GM12878 (cell line): ENCODE measurements at regions not wholly inside any gene's neighbourhood (a gene's known extent, or its start where the extent isn't known, plus 50 kb on each side); places are given as distances from the start of the nearest gene placed in this dataset.

Experiments
- ATAC-seq: fragments of 200-7000 bp; cut with Tn5 transposase; 3 replicates; pipeline ENCODE4 v1.9.1; 2020; ENCODE audit warnings: mild to moderate bottlenecking, moderate library complexity
- BruUV-seq: library from RNA; stranded (reverse); fragments of 400-500 nt; replicated peaks from 2 replicates; lab custom pipeline; 2021; lab: Mats Ljungman, UMichigan
- CTCF ChIA-PET: fragments of 300-600 bp; sonication (Branson Sonifier 250); formaldehyde crosslinking; extraction: SDS; loops from one replicate; lab custom pipeline; 2021; ENCODE audit warnings: inconsistent platforms; lab: Yijun Ruan, JAX
- POLR2A ChIA-PET: fragments of 350-600 bp; formaldehyde crosslinking; extraction: SDS; loops from one replicate; lab custom pipeline; 2021; ENCODE audit warnings: inconsistent platforms; lab: Charles Lee
- RAD21 ChIA-PET: fragments of 300-600 bp; sonication (Branson Sonifier 250); formaldehyde crosslinking; loops from one replicate; lab custom pipeline; 2023; ENCODE audit warnings: antibody characterized with exemption; ENCODE audit not compliant: unreplicated experiment; lab: Charles Lee
- SMC1A ChIA-PET: fragments of 300-600 bp; sonication (Branson Sonifier 250); formaldehyde crosslinking; loops from one replicate; lab custom pipeline; 2023; ENCODE audit not compliant: unreplicated experiment, uncharacterized antibody; lab: Charles Lee
- DNase-seq: peaks from one replicate; pipeline ENCODE4 v3.0.0-alpha.2; 2011; ENCODE audit warnings: low read depth, low spot score
- FAIRE-seq: peaks from 3 replicates; lab custom pipeline; 2011; peaks lifted over from hg19 to GRCh38; lab: Jason Lieb, UNC
- H2AFZ ChIP-seq: 2 replicates; pipeline ENCODE4 v1.6.0; 2011; ENCODE audit warnings: low read depth, low read length, control low read depth; ENCODE audit not compliant: control insufficient read depth
- H3K27ac ChIP-seq: 2 replicates; pipeline ENCODE4 v1.5.1; 2011; ENCODE audit warnings: control low read depth; ENCODE audit not compliant: control insufficient read depth, insufficient read depth
- H3K27me3 ChIP-seq, 2 experiments: replicated peaks in 1 of 2; 2 replicates each; pipeline versions ENCODE4 v1.6.0 to v1.6.1; 2011; ENCODE audit warnings: low read length in 1 of 2; ENCODE audit not compliant: control insufficient read depth in 2 of 2, insufficient read depth in 2 of 2
- H3K36me3 ChIP-seq, 2 experiments: 2 replicates each; pipeline ENCODE4 v1.5.1; 2011; ENCODE audit warnings: low read length in 1 of 2; ENCODE audit not compliant: control insufficient read depth in 2 of 2, insufficient read depth in 2 of 2
- H3K4me1 ChIP-seq: 2 replicates; pipeline ENCODE4 v1.6.1; 2011; ENCODE audit warnings: mild to moderate bottlenecking, low read length, moderate library complexity, mixed read lengths; ENCODE audit not compliant: control insufficient read depth, insufficient read depth
- H3K4me2 ChIP-seq: 2 replicates; pipeline ENCODE4 v1.6.0; 2011; ENCODE audit warnings: control low read depth; ENCODE audit not compliant: control insufficient read depth, insufficient read depth
- H3K4me3 ChIP-seq: fragments of 200-600 bp; sonication (generic); 2 replicates; pipeline ENCODE4 v1.5.1; 2016
- H3K79me2 ChIP-seq: 2 replicates; pipeline ENCODE4 v1.6.0; 2011; ENCODE audit warnings: low read length; ENCODE audit not compliant: control insufficient read depth, insufficient read depth
- H3K9ac ChIP-seq: 2 replicates; pipeline ENCODE4 v1.8.0; 2011; ENCODE audit warnings: low read length, control low read depth, mixed read lengths; ENCODE audit not compliant: control insufficient read depth, insufficient read depth
- H3K9me3 ChIP-seq: replicated peaks from 3 replicates; pipeline ENCODE4 v1.5.1; 2011; ENCODE audit warnings: mild to moderate bottlenecking, low read length; ENCODE audit not compliant: control insufficient read depth, insufficient read depth
- H4K20me1 ChIP-seq: 2 replicates; pipeline ENCODE4 v1.6.0; 2011; ENCODE audit not compliant: control insufficient read depth, insufficient read depth
- BHLHE40 ChIP-seq, 2 experiments: fragments of 450-650 bp in 1 of 2; IDR thresholded peaks; 2 replicates each; pipeline ENCODE4 v1.6.1; 2011 to 2017; ENCODE audit warnings: low read depth in 2 of 2, borderline replicate concordance in 1 of 2, improper control_type of control experiment in 1 of 2, low read length in 1 of 2, mild to moderate bottlenecking in 1 of 2
- CBX3 ChIP-seq: fragments of 200-600 bp; sonication (generic); IDR thresholded peaks from 2 replicates; pipeline ENCODE4 v1.6.1; 2016; ENCODE audit warnings: low read depth, borderline replicate concordance
- CHD2 ChIP-seq: IDR thresholded peaks from 2 replicates; pipeline ENCODE4 v1.6.1; 2011; ENCODE audit warnings: low read depth, low read length, improper control_type of control experiment, borderline replicate concordance
- E2F8 ChIP-seq: fragments of 450-650 bp; IDR thresholded peaks from 2 replicates; pipeline ENCODE4 v1.6.1; 2018; ENCODE audit warnings: mild to moderate bottlenecking, low read depth, moderate library complexity; ENCODE audit not compliant: partially characterized antibody
- EED ChIP-seq: sonication (generic); IDR thresholded peaks from 2 replicates; pipeline ENCODE4 v1.6.1; 2016; ENCODE audit warnings: antibody characterized with exemption, low read depth
- GATAD2B ChIP-seq: fragments of 450-650 bp; conservative IDR thresholded peaks from 2 replicates; pipeline ENCODE4 v1.6.1; 2017; ENCODE audit warnings: low read depth, mild to moderate bottlenecking, moderate library complexity
- HSF1 ChIP-seq: fragments of 150-350 bp; IDR thresholded peaks from 2 replicates; pipeline ENCODE4 v1.6.1; 2014; ENCODE audit warnings: mild to moderate bottlenecking, low read depth, low read length
- NR2F1 ChIP-seq: fragments of 450-650 bp; conservative IDR thresholded peaks from 2 replicates; pipeline ENCODE4 v1.6.1; 2017; ENCODE audit warnings: mild to moderate bottlenecking
- PAX5 ChIP-seq: IDR thresholded peaks from 2 replicates; pipeline ENCODE4 v1.6.1; 2011; ENCODE audit warnings: low read depth, low read length, borderline replicate concordance
- RAD51 ChIP-seq: fragments of 450-650 bp; IDR thresholded peaks from 2 replicates; pipeline ENCODE4 v1.6.1; 2016; ENCODE audit warnings: moderate library complexity, mild to moderate bottlenecking, inconsistent platforms
- RB1 ChIP-seq: fragments of 450-650 bp; formaldehyde crosslinking; IDR thresholded peaks from 2 replicates; pipeline ENCODE4 v1.6.1; 2017; ENCODE audit warnings: mild to moderate bottlenecking, borderline replicate concordance
- RCOR1 ChIP-seq: conservative IDR thresholded peaks from 2 replicates; pipeline ENCODE4 v1.6.1; 2012; ENCODE audit warnings: low read depth, low read length, improper control_type of control experiment
- SIN3A ChIP-seq: IDR thresholded peaks from 2 replicates; pipeline ENCODE4 v1.6.1; 2012; ENCODE audit warnings: low read depth, low read length, improper control_type of control experiment
- SMAD1 ChIP-seq: fragments of 450-650 bp; IDR thresholded peaks from 2 replicates; pipeline ENCODE4 v1.6.1; 2018; ENCODE audit warnings: mild to moderate bottlenecking, low read depth; ENCODE audit not compliant: partially characterized antibody
- SUZ12 ChIP-seq: fragments of 200-600 bp; sonication (generic); IDR thresholded peaks from one replicate; pipeline ENCODE4 v1.6.1; 2018; ENCODE audit warnings: antibody characterized with exemption, mild to moderate bottlenecking; ENCODE audit not compliant: unreplicated experiment
- ZBTB11 ChIP-seq: fragments of 450-650 bp; formaldehyde crosslinking; IDR thresholded peaks from 2 replicates; pipeline ENCODE4 v1.5.0; 2022; ENCODE audit warnings: mild to moderate bottlenecking, missing genetic modification characterization
- in situ Hi-C: fragments of 300-500 bp; cut with MboI; formaldehyde crosslinking; loops from 9 replicates; pipeline ENCODE4 v1.14.3; 2018; ENCODE audit warnings: mixed read lengths
- intact Hi-C: fragments of 100-400 bp; cut with micrococcal nuclease; formaldehyde crosslinking; loops from one replicate; pipeline ENCODE4 v1.14.2; 2022; ENCODE audit not compliant: unreplicated experiment
- TF ChIP-seq, protein P1 (sequence below): fragments of 450-650 bp; IDR thresholded peaks from 2 replicates; pipeline ENCODE4 v1.6.1; 2016; ENCODE audit warnings: mild to moderate bottlenecking

DNA sequence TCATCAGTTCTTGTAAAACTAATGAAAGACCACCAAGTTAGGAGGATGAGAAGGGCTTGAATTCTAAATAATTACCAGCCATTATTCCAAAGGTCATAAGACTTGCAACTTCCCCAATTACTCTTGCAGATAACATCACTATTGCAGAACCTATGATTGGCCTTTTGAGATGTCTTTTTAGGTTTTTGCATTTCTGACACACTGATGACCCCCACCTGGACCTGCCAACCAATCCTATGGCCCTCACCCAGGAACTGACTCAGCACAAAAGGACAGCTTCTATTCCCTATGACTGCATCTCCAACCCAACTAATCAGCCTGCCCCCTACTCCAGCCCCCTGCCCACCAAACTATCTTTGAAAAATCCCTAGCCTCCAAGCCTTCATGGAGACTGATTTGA lies 111.5 kb upstream of the COPS8 start:
- Histone ChIP-seq H2AFZ (no peak overlapping the region), H3K4me3 (no peak overlapping the region), H3K4me1 (no peaks in the 10 kb centered on the region; the same call in 1 of the 2 replicates), H3K9me3 (no peaks in the 10 kb centered on the region; the same call in 2 of the 3 replicates), H3K9ac (no peak overlapping the region), H3K36me3 (no peaks in the 10 kb centered on the region), H4K20me1 (no peaks in the 10 kb centered on the region), H3K79me2 (no peaks in the 10 kb centered on the region), H3K27ac (no peak overlapping the region), H3K27me3 (peaks cover 0 to 2% of the 10 kb centered on the region in 2 experiments; a peak in 2 of 4 replicates), H3K4me2 (no peak overlapping the region)
- ChIA-PET SMC1A (interaction anchor here (0.8 kb wide), 1 partner anchor 17 kb away, joined by 3 read pairs; no protein-coding TSS in a partner anchor), CTCF (no interaction called here), POLR2A (no interaction called here), RAD21 (no interaction called here)
- ATAC-seq (no peak), FAIRE-seq (no peak), DNase-seq (no peak)
- in situ Hi-C loops: no loop called here
- BruUV-seq: no TSS peak
- intact Hi-C loops: no loop called here
- TF ChIP-seq RCOR1: no peak
- no peak for TF ChIP-seq RB1
- no peak for TF ChIP-seq E2F8
- TF ChIP-seq HSF1: no peak
- TF ChIP-seq NR2F1: no peak
- TF ChIP-seq GATAD2B: no peak
- TF ChIP-seq SUZ12: no peak
- TF ChIP-seq BHLHE40 (IDR thresholded peaks at IDR 0.05; ENCODE audit: borderline replicate concordance in 1 of 2, low read depth in 2 of 2, low read length in 1 of 2): no peak
- TF ChIP-seq RAD51: no peak
- no peak for TF ChIP-seq EED
- TF ChIP-seq, protein P1, sequence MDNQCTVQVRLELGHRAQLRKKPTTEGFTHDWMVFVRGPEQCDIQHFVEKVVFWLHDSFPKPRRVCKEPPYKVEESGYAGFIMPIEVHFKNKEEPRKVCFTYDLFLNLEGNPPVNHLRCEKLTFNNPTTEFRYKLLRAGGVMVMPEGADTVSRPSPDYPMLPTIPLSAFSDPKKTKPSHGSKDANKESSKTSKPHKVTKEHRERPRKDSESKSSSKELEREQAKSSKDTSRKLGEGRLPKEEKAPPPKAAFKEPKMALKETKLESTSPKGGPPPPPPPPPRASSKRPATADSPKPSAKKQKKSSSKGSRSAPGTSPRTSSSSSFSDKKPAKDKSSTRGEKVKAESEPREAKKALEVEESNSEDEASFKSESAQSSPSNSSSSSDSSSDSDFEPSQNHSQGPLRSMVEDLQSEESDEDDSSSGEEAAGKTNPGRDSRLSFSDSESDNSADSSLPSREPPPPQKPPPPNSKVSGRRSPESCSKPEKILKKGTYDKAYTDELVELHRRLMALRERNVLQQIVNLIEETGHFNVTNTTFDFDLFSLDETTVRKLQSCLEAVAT: no peak
- TF ChIP-seq SMAD1: no peak
- TF ChIP-seq ZBTB11 (CRISPR knock-in tag): no peak
- TF ChIP-seq CBX3: no peak
- TF ChIP-seq CHD2: no peak
- TF ChIP-seq PAX5: no peak
- TF ChIP-seq SIN3A: no peak
